ENCODE measurements at regions not wholly inside any gene's neighbourhood (a gene's known extent, or its start where the extent isn't known, plus 50 kb on each side); places are given as distances from the start of the nearest gene placed in this dataset.

DNA sequence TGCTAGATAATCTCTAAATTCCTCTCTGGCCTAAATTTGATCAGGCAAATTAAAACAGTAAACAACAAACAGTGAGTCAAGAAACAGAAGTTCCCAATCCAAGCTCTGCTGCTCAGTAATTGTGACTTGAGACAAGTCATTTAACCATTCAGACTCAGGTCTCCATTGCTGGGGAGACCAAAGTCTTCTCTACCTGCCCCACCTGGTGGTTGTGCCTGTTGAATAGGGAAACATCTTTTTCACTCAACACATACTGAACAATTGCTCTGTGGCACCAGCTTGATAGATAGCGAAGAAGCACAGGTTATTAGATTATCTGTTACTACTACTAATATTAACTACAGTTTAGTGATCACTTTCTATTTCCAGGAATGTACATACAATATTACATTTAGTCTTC lies 112.1 kb upstream of the EOLA2 start (continued):
- no peak for TF ChIP-seq GTF3C2 (IDR thresholded peaks at IDR 0.05; ENCODE audit: borderline replicate concordance, extremely low read depth, insufficient read length)
- TF ChIP-seq RAD21 (CRISPR knock-in tag; conservative IDR thresholded peaks at IDR 0.05 in 1 of 2, IDR thresholded peaks at IDR 0.05 in 1 of 2), result peak in 1 of 2 experiments; percentile 33; a peak in 2 of 4 replicates

DNA sequence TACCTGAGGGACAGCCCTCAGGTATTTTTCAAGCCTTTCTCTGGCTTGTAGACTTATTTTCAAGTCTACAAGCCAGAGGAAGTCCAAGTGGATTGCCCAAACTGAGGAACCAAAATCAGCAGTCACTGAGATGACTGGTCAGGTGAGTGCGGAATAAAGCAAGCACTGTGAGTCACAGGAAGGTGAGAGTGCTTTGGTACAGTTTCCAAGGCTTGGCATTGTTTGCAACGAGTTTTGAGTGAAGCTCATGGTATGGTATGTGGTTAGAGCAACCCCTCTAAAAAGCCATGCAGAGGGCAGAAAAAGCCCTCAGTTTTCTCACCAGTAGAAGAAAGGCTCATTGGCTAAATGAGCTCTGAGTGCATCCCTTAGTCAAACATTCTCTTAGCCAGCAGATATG lies 112.8 kb upstream of the EOLA2 start:
- BruUV-seq (replicated peaks), result no TSS peak
- Histone ChIP-seq H4K20me1 (replicated peaks; ENCODE audit: control insufficient read depth, insufficient read depth, low read length) (no peaks in the 10 kb centered on the region), H3K36me3 (ENCODE audit: control insufficient read depth, insufficient read depth, low read length) (no peaks in the 10 kb centered on the region), H3K4me2 (ENCODE audit: insufficient read depth, low read length) (no peak overlapping the region), H3K9me1 (ENCODE audit: control insufficient read depth, insufficient read depth, low read length) (no peaks in the 10 kb centered on the region), H2AFZ (ENCODE audit: low read depth, low read length) (no peak overlapping the region), H3K27me3 (ENCODE audit: control insufficient read depth in 2 of 2, insufficient read depth in 2 of 2, low read length in 2 of 2) (no peaks in the 10 kb centered on the region), H3K27ac (ENCODE audit: extremely low read depth, low read depth, low read length) (no peak overlapping the region), H3K4me1 (replicated peaks in 1 of 2; ENCODE audit: control insufficient read depth in 2 of 2, insufficient read depth in 2 of 2, low read length in 2 of 2) (no peaks in the 10 kb centered on the region), H3K9me3 (replicated peaks; ENCODE audit: control insufficient read depth, insufficient read depth, low read depth, low read length) (no peaks in the 10 kb centered on the region), H3K9ac (ENCODE audit: insufficient read depth in 1 of 2, low read depth in 2 of 2, low read length in 2 of 2) (no peak overlapping the region), H3K4me3 (no peak overlapping the region), H3K79me2 (ENCODE audit: control insufficient read depth, insufficient read depth, low read length) (no peaks in the 10 kb centered on the region)
- DNase-seq (ENCODE audit: extremely low read depth in 1 of 4, low spot score in 3 of 4) (no peak), FAIRE-seq (no peak), ATAC-seq (no peak)
- intact Hi-C loops (cut with micrococcal nuclease), result no loop called here
- 0% methylated on average over 2 of the region's 2 CpGs for WGBS (ENCODE audit: insufficient coverage, low coverage, missing lambda C conversion rate)
- in situ Hi-C loops (cut with MboI), result no loop called here
- ChIA-PET CTCF (ENCODE audit: low intra/inter-chr PET ratio) (no interaction called here), POLR2A (no interaction called here)
- TF ChIP-seq ZNF232 (CRISPR knock-in tag; IDR thresholded peaks at IDR 0.05), result no peak
- no peak for TF ChIP-seq ZBTB40 (IDR thresholded peaks at IDR 0.05)
- no peak for TF ChIP-seq ZBTB40 (CRISPR knock-in tag; IDR thresholded peaks at IDR 0.05)
- TF ChIP-seq ELK3 (CRISPR knock-in tag; IDR thresholded peaks at IDR 0.05), result no peak
- no peak for TF ChIP-seq ZNF24 (IDR thresholded peaks at IDR 0.05)
- no peak for TF ChIP-seq ZNF830 (CRISPR knock-in tag; IDR thresholded peaks at IDR 0.05)

Measured in K562 (cell line).